HG03558 (cell line): ENCODE measurements at regions not wholly inside any gene's neighbourhood (a gene's known extent, or its start where the extent isn't known, plus 50 kb on each side); places are given as distances from the start of the nearest gene placed in this dataset.

Experiments used
- ATAC-seq: cut with Tn5 transposase; IDR thresholded peaks from one replicate; pipeline ENCODE4 v1.9.1; 2021; ENCODE audit warnings: moderate number of reproducible peaks; ENCODE audit not compliant: unreplicated experiment; ENCODE audit errors: extremely low read depth

- no peak for ATAC-seq
Measured at GRCh38 chr6:166777096-166777630, 150.1 kb upstream of the RPS6KA2 start.

- ATAC-seq = no peak
Measured at GRCh38 chr6:166776571-166776970, 149.5 kb upstream of the RPS6KA2 start.

GRCh38 chr6:166775923-166776220 lies 148.8 kb upstream of the RPS6KA2 start:
- no peak for ATAC-seq

GRCh38 chr6:166775180-166775922 lies 148.3 kb upstream of the RPS6KA2 start:
- no peak for ATAC-seq

GRCh38 chr6:166774770-166775169 lies 147.7 kb upstream of the RPS6KA2 start:
- ATAC-seq = no peak

- no peak for ATAC-seq
Measured at GRCh38 chr6:166774292-166774691, 147.2 kb upstream of the RPS6KA2 start.

GRCh38 chr6:166772518-166772917 lies 145.5 kb upstream of the RPS6KA2 start:
- no peak for ATAC-seq

GRCh38 chr6:166771701-166772100 lies 144.7 kb upstream of the RPS6KA2 start:
- ATAC-seq = no peak

GRCh38 chr6:166770216-166771116 lies 143.4 kb upstream of the RPS6KA2 start:
- ATAC-seq = no peak

- no peak for ATAC-seq
Measured at GRCh38 chr6:166769648-166770047, 142.6 kb upstream of the RPS6KA2 start.

- no peak for ATAC-seq
Measured at GRCh38 chr6:166768761-166769160, 141.7 kb upstream of the RPS6KA2 start.

GRCh38 chr6:166767230-166767629 lies 140.2 kb upstream of the RPS6KA2 start:
- ATAC-seq = no peak

GRCh38 chr6:166766769-166767168 lies 139.7 kb upstream of the RPS6KA2 start:
- no peak for ATAC-seq

- no peak for ATAC-seq
Measured at GRCh38 chr6:166765234-166765541, 138.1 kb upstream of the RPS6KA2 start.

- ATAC-seq = no peak
Measured at GRCh38 chr6:166764473-166765233, 137.6 kb upstream of the RPS6KA2 start.

- ATAC-seq = no peak
Measured at GRCh38 chr6:166763606-166764472, 136.8 kb upstream of the RPS6KA2 start.

GRCh38 chr6:166761801-166762200 lies 134.8 kb upstream of the RPS6KA2 start:
- no peak for ATAC-seq

GRCh38 chr6:166760288-166760687 lies 133.2 kb upstream of the RPS6KA2 start:
- ATAC-seq = no peak

- no peak for ATAC-seq
Measured at GRCh38 chr6:166758136-166758704, 131.2 kb upstream of the RPS6KA2 start.
